ENCODE measurements at regions not wholly inside any gene's neighbourhood (a gene's known extent, or its start where the extent isn't known, plus 50 kb on each side); places are given as distances from the start of the nearest gene placed in this dataset.

GRCh38 chr1:82721702-82722101, 921.0 kb downstream of the ADGRL2 start:
- no peak for TF ChIP-seq CTCF (IDR thresholded peaks at IDR 0.05; ENCODE audit: insufficient read depth, low read depth, low read length, missing control alignments)
- no peak for DNase-seq (ENCODE audit: low read depth)
- no peak overlapping the region for H3K4me3 ChIP-seq (ENCODE audit: low read length)

GRCh38 chr1:82718719-82719419, 918.1 kb downstream of the ADGRL2 start:
- no peak overlapping the region for H3K4me3 ChIP-seq (ENCODE audit: low read length)
- DNase-seq (ENCODE audit: low read depth): no peak
- TF ChIP-seq CTCF (IDR thresholded peaks at IDR 0.05; ENCODE audit: insufficient read depth, low read depth, low read length, missing control alignments): no peak

GRCh38 chr1:82710091-82710490, 909.4 kb downstream of the ADGRL2 start:
- no peak for DNase-seq (ENCODE audit: low read depth)
- no peak overlapping the region for H3K4me3 ChIP-seq (ENCODE audit: low read length)
- no peak for TF ChIP-seq CTCF (IDR thresholded peaks at IDR 0.05; ENCODE audit: insufficient read depth, low read depth, low read length, missing control alignments)

GRCh38 chr1:82707681-82708080, 906.9 kb downstream of the ADGRL2 start:
- no peak overlapping the region for H3K4me3 ChIP-seq (ENCODE audit: low read length)
- no peak for TF ChIP-seq CTCF (IDR thresholded peaks at IDR 0.05; ENCODE audit: insufficient read depth, low read depth, low read length, missing control alignments)
- DNase-seq (ENCODE audit: low read depth): no peak

GRCh38 chr1:82706741-82707140, 906.0 kb downstream of the ADGRL2 start:
- no peak overlapping the region for H3K4me3 ChIP-seq (ENCODE audit: low read length)
- peak; percentile 9 for DNase-seq (ENCODE audit: low read depth)
- no peak for TF ChIP-seq CTCF (IDR thresholded peaks at IDR 0.05; ENCODE audit: insufficient read depth, low read depth, low read length, missing control alignments)

- H3K4me3 ChIP-seq (ENCODE audit: low read length): no peak overlapping the region
- no peak for DNase-seq (ENCODE audit: low read depth)
- TF ChIP-seq CTCF (IDR thresholded peaks at IDR 0.05; ENCODE audit: insufficient read depth, low read depth, low read length, missing control alignments): no peak
Measured at GRCh38 chr1:82704966-82705365, 904.2 kb downstream of the ADGRL2 start.

GRCh38 chr1:82704393-82704792, 903.7 kb downstream of the ADGRL2 start:
- TF ChIP-seq CTCF (IDR thresholded peaks at IDR 0.05; ENCODE audit: insufficient read depth, low read depth, low read length, missing control alignments): no peak
- H3K4me3 ChIP-seq (ENCODE audit: low read length): no peak overlapping the region
- DNase-seq (ENCODE audit: low read depth): no peak
